Panc1 (cell line): ENCODE measurements at regions not wholly inside any gene's neighbourhood (a gene's known extent, or its start where the extent isn't known, plus 50 kb on each side); places are given as distances from the start of the nearest gene placed in this dataset.

Experiments used
- POLR2AphosphoS5 ChIP-seq: IDR thresholded peaks from 2 replicates; pipeline ENCODE4 v1.6.1; 2012; ENCODE audit warnings: mild to moderate bottlenecking, low read depth, low read length, moderate library complexity
- SIN3A ChIP-seq: IDR thresholded peaks from 2 replicates; pipeline ENCODE4 v1.6.1; 2012; ENCODE audit warnings: low read depth, mild to moderate bottlenecking, low read length, moderate library complexity, borderline replicate concordance; ENCODE audit not compliant: insufficient read depth
- TF ChIP-seq, protein P1 (sequence below): fragments of 450-650 bp; IDR thresholded peaks from 2 replicates; pipeline ENCODE4 v1.5.1; 2017; ENCODE audit warnings: mild to moderate bottlenecking
- TF ChIP-seq, protein P2 (sequence below), 2 experiments: IDR thresholded peaks; 2 replicates each; pipeline ENCODE4 v1.6.1; 2011 to 2012; ENCODE audit warnings: low read depth in 2 of 2, control low read depth in 1 of 2, low read length in 1 of 2, mild to moderate bottlenecking in 1 of 2, moderate library complexity in 1 of 2; ENCODE audit not compliant: insufficient read depth in 1 of 2

DNA sequence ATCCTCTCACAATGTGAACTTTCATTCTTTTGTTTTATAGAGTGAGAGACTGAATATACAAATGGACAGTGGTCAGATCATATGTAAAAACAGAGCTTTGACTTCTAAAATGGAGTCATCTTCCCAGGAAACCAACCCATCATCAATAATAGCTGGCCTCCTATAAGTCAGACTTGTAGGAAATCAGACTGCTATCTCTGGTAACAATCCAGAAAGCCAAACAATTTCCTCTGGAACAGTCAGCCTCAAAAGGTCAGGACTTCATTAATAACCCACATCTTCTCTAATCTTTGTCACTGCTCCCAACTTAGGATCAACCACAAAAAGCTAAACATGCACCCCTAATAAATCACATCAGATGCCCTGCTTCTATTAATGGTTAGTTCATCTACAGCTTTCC, 227.9 kb upstream of the G2E3 start:
- TF ChIP-seq, protein P1, sequence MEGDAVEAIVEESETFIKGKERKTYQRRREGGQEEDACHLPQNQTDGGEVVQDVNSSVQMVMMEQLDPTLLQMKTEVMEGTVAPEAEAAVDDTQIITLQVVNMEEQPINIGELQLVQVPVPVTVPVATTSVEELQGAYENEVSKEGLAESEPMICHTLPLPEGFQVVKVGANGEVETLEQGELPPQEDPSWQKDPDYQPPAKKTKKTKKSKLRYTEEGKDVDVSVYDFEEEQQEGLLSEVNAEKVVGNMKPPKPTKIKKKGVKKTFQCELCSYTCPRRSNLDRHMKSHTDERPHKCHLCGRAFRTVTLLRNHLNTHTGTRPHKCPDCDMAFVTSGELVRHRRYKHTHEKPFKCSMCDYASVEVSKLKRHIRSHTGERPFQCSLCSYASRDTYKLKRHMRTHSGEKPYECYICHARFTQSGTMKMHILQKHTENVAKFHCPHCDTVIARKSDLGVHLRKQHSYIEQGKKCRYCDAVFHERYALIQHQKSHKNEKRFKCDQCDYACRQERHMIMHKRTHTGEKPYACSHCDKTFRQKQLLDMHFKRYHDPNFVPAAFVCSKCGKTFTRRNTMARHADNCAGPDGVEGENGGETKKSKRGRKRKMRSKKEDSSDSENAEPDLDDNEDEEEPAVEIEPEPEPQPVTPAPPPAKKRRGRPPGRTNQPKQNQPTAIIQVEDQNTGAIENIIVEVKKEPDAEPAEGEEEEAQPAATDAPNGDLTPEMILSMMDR: no peak
- TF ChIP-seq, protein P2, sequence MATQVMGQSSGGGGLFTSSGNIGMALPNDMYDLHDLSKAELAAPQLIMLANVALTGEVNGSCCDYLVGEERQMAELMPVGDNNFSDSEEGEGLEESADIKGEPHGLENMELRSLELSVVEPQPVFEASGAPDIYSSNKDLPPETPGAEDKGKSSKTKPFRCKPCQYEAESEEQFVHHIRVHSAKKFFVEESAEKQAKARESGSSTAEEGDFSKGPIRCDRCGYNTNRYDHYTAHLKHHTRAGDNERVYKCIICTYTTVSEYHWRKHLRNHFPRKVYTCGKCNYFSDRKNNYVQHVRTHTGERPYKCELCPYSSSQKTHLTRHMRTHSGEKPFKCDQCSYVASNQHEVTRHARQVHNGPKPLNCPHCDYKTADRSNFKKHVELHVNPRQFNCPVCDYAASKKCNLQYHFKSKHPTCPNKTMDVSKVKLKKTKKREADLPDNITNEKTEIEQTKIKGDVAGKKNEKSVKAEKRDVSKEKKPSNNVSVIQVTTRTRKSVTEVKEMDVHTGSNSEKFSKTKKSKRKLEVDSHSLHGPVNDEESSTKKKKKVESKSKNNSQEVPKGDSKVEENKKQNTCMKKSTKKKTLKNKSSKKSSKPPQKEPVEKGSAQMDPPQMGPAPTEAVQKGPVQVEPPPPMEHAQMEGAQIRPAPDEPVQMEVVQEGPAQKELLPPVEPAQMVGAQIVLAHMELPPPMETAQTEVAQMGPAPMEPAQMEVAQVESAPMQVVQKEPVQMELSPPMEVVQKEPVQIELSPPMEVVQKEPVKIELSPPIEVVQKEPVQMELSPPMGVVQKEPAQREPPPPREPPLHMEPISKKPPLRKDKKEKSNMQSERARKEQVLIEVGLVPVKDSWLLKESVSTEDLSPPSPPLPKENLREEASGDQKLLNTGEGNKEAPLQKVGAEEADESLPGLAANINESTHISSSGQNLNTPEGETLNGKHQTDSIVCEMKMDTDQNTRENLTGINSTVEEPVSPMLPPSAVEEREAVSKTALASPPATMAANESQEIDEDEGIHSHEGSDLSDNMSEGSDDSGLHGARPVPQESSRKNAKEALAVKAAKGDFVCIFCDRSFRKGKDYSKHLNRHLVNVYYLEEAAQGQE (IDR thresholded peaks at IDR 0.05; ENCODE audit: insufficient read depth in 1 of 2, low read depth in 2 of 2, low read length in 1 of 2): no peak
- TF ChIP-seq POLR2AphosphoS5: no peak
- no peak for TF ChIP-seq SIN3A
